Ovary (tissue), 7 donors: ENCODE measurements at regions not wholly inside any gene's neighbourhood (a gene's known extent, or its start where the extent isn't known, plus 50 kb on each side); places are given as distances from the start of the nearest gene placed in this dataset.

ENCODE experiments used
- DNase-seq, 5 donors: peaks; one replicate each; pipeline ENCODE4 v3.0.0-alpha.2; 2019 to 2020
- H3K27ac ChIP-seq, 2 donors: fragments of 200-600 bp; one replicate each; pipeline versions ENCODE4 v1.5.1 to v1.8.0; 2019 to 2022
- H3K27me3 ChIP-seq: fragments of 200-600 bp; one replicate; pipeline ENCODE4 v1.8.0; 2022
- H3K36me3 ChIP-seq: fragments of 200-600 bp; sonication (generic); one replicate; pipeline ENCODE4 v1.5.1; 2019
- H3K4me1 ChIP-seq: one replicate; pipeline ENCODE4 v1.8.1; 2013; ENCODE audit warnings: mild to moderate bottlenecking, moderate library complexity; ENCODE audit not compliant: insufficient read depth
- H3K4me3 ChIP-seq: fragments of 200-600 bp; sonication (generic); one replicate; pipeline ENCODE4 v1.5.1; 2017
- H3K9me3 ChIP-seq, 2 donors: fragments of 200-600 bp in 1 of 2; sonication (generic) in 1 of 2; one replicate each; pipeline versions ENCODE4 v1.5.1 to v1.8.1; 2013 to 2019; ENCODE audit warnings: mild to moderate bottlenecking in 1 of 2, moderate library complexity in 1 of 2
- EP300 ChIP-seq: sonication (generic); formaldehyde crosslinking; IDR thresholded peaks from one replicate; pipeline ENCODE4 v1.6.1; 2017; ENCODE audit warnings: antibody characterized with exemption
- POLR2A ChIP-seq: fragments of 450-650 bp; IDR thresholded peaks from one replicate; pipeline ENCODE4 v1.6.1; 2017; ENCODE audit warnings: antibody characterized with exemption, mild to moderate bottlenecking, moderate library complexity
- WGBS, 3 donors: extraction: QIAGEN DNeasy Blood & Tissue Kit in 1 of 3; methylation state at CpG; one replicate each; pipeline versions ENCODE4 v1.1.5 to v1.1.7; 2013 to 2017; 5-methylcytosine and 5-hydroxymethylcytosine counted together
- intact Hi-C, 4 donors: fragments of 100-400 bp; cut with DNase I; formaldehyde crosslinking; loops; one replicate each; pipeline versions ENCODE4 v1.11.0 to v1.15.1; 2022 to 2023
- TF ChIP-seq, protein P1 (sequence below), 3 donors: fragments of 450-650 bp in 2 of 3; fragments of 200-600 bp in 1 of 3; IDR thresholded peaks; one replicate each; pipeline versions ENCODE4 v1.5.1 to v1.8.0; 2016 to 2022; ENCODE audit warnings: antibody characterized with exemption in 3 of 3, mild to moderate bottlenecking in 1 of 3
- donor health status: DM: no; HTN: no; CAD: no; lungs with moderate emphysema.
- donor health status: DM: no; HTN: no; CAD: no.
- donor health status: Bipolar disorder and iron deficiency.
- donor health status: DM: no; HTN: no; CAD: no.
- donor health status: DM: yes; HTN: yes; CAD: no.

- no peaks in the 10 kb centered on the region for H3K4me1 ChIP-seq
- no peak overlapping the region for H3K4me3 ChIP-seq
- no peak for DNase-seq
- H3K27me3 ChIP-seq = no peaks in the 10 kb centered on the region
- intact Hi-C loops = no loop called here
- no peaks in the 10 kb centered on the region for H3K36me3 ChIP-seq
- 85 to 95% (median 90%) methylated on average over 3 of the region's 3 CpGs for WGBS, 3 donors
- no peaks in the 10 kb centered on the region for H3K9me3 ChIP-seq
- TF ChIP-seq EP300 (no peak), POLR2A (no peak)
- TF ChIP-seq, protein P1, sequence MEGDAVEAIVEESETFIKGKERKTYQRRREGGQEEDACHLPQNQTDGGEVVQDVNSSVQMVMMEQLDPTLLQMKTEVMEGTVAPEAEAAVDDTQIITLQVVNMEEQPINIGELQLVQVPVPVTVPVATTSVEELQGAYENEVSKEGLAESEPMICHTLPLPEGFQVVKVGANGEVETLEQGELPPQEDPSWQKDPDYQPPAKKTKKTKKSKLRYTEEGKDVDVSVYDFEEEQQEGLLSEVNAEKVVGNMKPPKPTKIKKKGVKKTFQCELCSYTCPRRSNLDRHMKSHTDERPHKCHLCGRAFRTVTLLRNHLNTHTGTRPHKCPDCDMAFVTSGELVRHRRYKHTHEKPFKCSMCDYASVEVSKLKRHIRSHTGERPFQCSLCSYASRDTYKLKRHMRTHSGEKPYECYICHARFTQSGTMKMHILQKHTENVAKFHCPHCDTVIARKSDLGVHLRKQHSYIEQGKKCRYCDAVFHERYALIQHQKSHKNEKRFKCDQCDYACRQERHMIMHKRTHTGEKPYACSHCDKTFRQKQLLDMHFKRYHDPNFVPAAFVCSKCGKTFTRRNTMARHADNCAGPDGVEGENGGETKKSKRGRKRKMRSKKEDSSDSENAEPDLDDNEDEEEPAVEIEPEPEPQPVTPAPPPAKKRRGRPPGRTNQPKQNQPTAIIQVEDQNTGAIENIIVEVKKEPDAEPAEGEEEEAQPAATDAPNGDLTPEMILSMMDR (IDR thresholded peaks at IDR 0.05) = no peak
- no peak overlapping the region for H3K27ac ChIP-seq
Observed at GRCh38 chr4:104811727-104812126, 317.0 kb upstream of the CXXC4 start.

- H3K4me1 ChIP-seq = no peaks in the 10 kb centered on the region
- 21 to 38% (median 21%) methylated on average over 1 of the region's 1 CpG for WGBS, 3 donors
- H3K4me3 ChIP-seq = no peak overlapping the region
- no peaks in the 10 kb centered on the region for H3K27me3 ChIP-seq
- TF ChIP-seq, protein P1 (IDR thresholded peaks at IDR 0.05) = no peak
- TF ChIP-seq POLR2A (no peak), EP300 (no peak)
- intact Hi-C loops = no loop called here
- H3K27ac ChIP-seq = no peak overlapping the region
- no peaks in the 10 kb centered on the region for H3K36me3 ChIP-seq
- no peaks in the 10 kb centered on the region for H3K9me3 ChIP-seq
- DNase-seq = no peak
Observed at GRCh38 chr4:104815665-104816064, 321.0 kb upstream of the CXXC4 start.

- TF ChIP-seq POLR2A (no peak), EP300 (no peak)
- TF ChIP-seq, protein P1 (IDR thresholded peaks at IDR 0.05) = no peak
- 60 to 70% (median 67%) methylated on average over 4 of the region's 4 CpGs for WGBS, 3 donors
Observed at GRCh38 chr4:104818579-104818978, 323.9 kb upstream of the CXXC4 start.

DNA sequence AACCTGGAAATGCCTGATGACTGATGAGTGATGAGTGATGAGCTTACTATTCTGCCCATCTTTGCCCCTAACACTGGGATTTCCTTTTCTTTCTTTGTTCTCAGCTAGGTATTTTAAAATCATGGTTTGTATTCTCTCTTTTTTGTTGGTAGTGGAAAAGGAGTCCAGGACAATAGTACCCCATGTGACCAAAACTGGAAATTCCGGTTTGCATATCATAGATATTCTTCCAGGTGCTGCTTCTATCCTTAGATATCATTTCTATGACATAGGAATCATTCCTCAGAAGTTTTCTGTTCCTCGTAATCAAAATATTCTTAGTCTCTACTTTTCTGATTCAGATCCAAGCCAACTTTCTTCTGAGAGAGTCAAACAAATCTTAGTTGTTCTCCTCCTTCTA, 320.5 kb upstream of the TET2 start:
- Histone ChIP-seq H3K9me3 (no peaks in the 10 kb centered on the region), H3K4me3 (no peak overlapping the region), H3K36me3 (no peaks in the 10 kb centered on the region), H3K4me1 (no peaks in the 10 kb centered on the region), H3K27ac (no peak overlapping the region), H3K27me3 (no peaks in the 10 kb centered on the region)
- 12 to 26% (median 14%) methylated on average over 2 of the region's 2 CpGs for WGBS, 3 donors
- TF ChIP-seq, protein P1 (IDR thresholded peaks at IDR 0.05) = no peak
- TF ChIP-seq POLR2A (no peak), EP300 (no peak)
- no peak for DNase-seq
- intact Hi-C loops = no loop called here

More at GRCh38 chr4:104818579-104818978, 323.9 kb upstream of the CXXC4 start:
- no peaks in the 10 kb centered on the region for H3K4me1 ChIP-seq
- H3K27ac ChIP-seq = no peak overlapping the region
- H3K9me3 ChIP-seq = no peaks in the 10 kb centered on the region
- no peak overlapping the region for H3K4me3 ChIP-seq
- intact Hi-C loops = no loop called here
- no peaks in the 10 kb centered on the region for H3K27me3 ChIP-seq
- H3K36me3 ChIP-seq = no peaks in the 10 kb centered on the region
- no peak for DNase-seq

DNA sequence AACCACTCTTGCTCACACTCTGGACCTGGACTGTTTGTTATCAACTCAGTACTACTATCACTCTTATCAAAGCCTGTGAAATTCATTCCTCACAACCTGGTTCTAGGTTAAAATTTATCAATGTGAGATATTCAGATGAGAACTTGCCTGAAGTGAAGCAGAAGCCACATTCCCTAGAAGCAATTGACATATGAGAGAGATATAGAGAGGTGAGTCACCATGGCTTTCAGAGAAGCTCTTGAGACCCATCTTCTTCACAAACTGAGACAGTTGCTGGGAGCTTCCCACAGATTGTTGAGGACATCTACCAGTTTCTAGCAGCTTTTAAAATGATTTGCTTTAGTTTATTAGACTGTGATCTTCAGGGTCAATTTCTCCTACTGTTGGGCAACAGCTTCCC, 316.9 kb upstream of the TET2 start:
- TF ChIP-seq POLR2A = no peak
- no peak for TF ChIP-seq EP300
- TF ChIP-seq, protein P1 (IDR thresholded peaks at IDR 0.05) = no peak
- H3K4me3 ChIP-seq = no peak overlapping the region
- no peaks in the 10 kb centered on the region for H3K27me3 ChIP-seq
- no peaks in the 10 kb centered on the region for H3K4me1 ChIP-seq
- no peaks in the 10 kb centered on the region for H3K36me3 ChIP-seq
- no peak overlapping the region for H3K27ac ChIP-seq
- no peak for DNase-seq
- intact Hi-C loops = no loop called here
- no peaks in the 10 kb centered on the region for H3K9me3 ChIP-seq
